H9 (cell line): ENCODE measurements at regions not wholly inside any gene's neighbourhood (a gene's known extent, or its start where the extent isn't known, plus 50 kb on each side); places are given as distances from the start of the nearest gene placed in this dataset.

Experiments
- DNase-seq: peaks from one replicate; pipeline ENCODE4 v3.0.0-alpha.2; 2017
- H2AFZ ChIP-seq: one replicate; pipeline ENCODE4 v1.6.1; 2013; ENCODE audit warnings: mild to moderate bottlenecking, low read length, control low read depth, moderate library complexity
- H2AK5ac ChIP-seq: 2 replicates; pipeline ENCODE4 v1.6.1; 2013; ENCODE audit warnings: low read length, control low read depth, mixed read lengths; ENCODE audit not compliant: insufficient read length
- H2BK120ac ChIP-seq: one replicate; pipeline ENCODE4 v1.6.1; 2013; ENCODE audit warnings: low read depth, mild to moderate bottlenecking, low read length, control low read depth, inconsistent platforms; ENCODE audit not compliant: poor library complexity, severe bottlenecking
- H2BK12ac ChIP-seq: 2 replicates; pipeline ENCODE4 v1.6.1; 2013; ENCODE audit warnings: low read length, control low read depth, mixed read lengths, low read depth; ENCODE audit not compliant: insufficient read length
- H2BK15ac ChIP-seq: 2 replicates; pipeline ENCODE4 v1.6.1; 2013; ENCODE audit warnings: low read depth, low read length, control low read depth
- H2BK20ac ChIP-seq: one replicate; pipeline ENCODE4 v1.6.1; 2013; ENCODE audit warnings: low read depth, mild to moderate bottlenecking, low read length, control low read depth, inconsistent platforms; ENCODE audit not compliant: poor library complexity, severe bottlenecking
- H2BK5ac ChIP-seq: 2 replicates; pipeline ENCODE4 v1.6.1; 2013; ENCODE audit warnings: low read length, control low read depth, mixed read lengths; ENCODE audit not compliant: insufficient read length
- H3K14ac ChIP-seq: 2 replicates; pipeline ENCODE4 v1.6.1; 2013; ENCODE audit warnings: low read length, control low read depth; ENCODE audit not compliant: insufficient read depth
- H3K18ac ChIP-seq: 2 replicates; pipeline ENCODE4 v1.6.1; 2013; ENCODE audit warnings: low read depth, mild to moderate bottlenecking, mixed read lengths, low read length, control low read depth; ENCODE audit not compliant: insufficient read length
- H3K23ac ChIP-seq: 2 replicates; pipeline ENCODE4 v1.6.1; 2013; ENCODE audit warnings: low read length, control low read depth, mixed read lengths, low read depth; ENCODE audit not compliant: insufficient read length
- H3K23me2 ChIP-seq: 2 replicates; pipeline ENCODE4 v1.6.1; 2013; ENCODE audit warnings: low read depth, mild to moderate bottlenecking, mixed read lengths, low read length, control low read depth; ENCODE audit not compliant: insufficient read length, poor library complexity, severe bottlenecking
- H3K27ac ChIP-seq: 2 replicates; pipeline ENCODE4 v1.5.1; 2013; ENCODE audit warnings: low read length, control low read depth, mixed read lengths, low read depth; ENCODE audit not compliant: insufficient read length
- H3K27me3 ChIP-seq: 2 replicates; pipeline ENCODE4 v1.6.1; 2013; ENCODE audit warnings: low read length, control low read depth, inconsistent platforms; ENCODE audit not compliant: insufficient read depth
- H3K4ac ChIP-seq: 2 replicates; pipeline ENCODE4 v1.6.1; 2013; ENCODE audit warnings: low read depth, mild to moderate bottlenecking, control low read depth, inconsistent platforms, low read length, moderate library complexity
- H3K4me1 ChIP-seq: 2 replicates; pipeline ENCODE4 v1.6.1; 2013; ENCODE audit warnings: low read length, control low read depth, inconsistent platforms; ENCODE audit not compliant: insufficient read depth
- H3K4me2 ChIP-seq: 2 replicates; pipeline ENCODE4 v1.6.1; 2013; ENCODE audit warnings: low read length, control low read depth, mixed read lengths; ENCODE audit not compliant: insufficient read length, insufficient read depth
- H3K56ac ChIP-seq: 2 replicates; pipeline ENCODE4 v1.6.1; 2013; ENCODE audit warnings: low read depth, mild to moderate bottlenecking, mixed read lengths, low read length, control low read depth; ENCODE audit not compliant: insufficient read length
- H3K79me1 ChIP-seq: 2 replicates; pipeline ENCODE4 v1.6.1; 2013; ENCODE audit warnings: low read depth, mild to moderate bottlenecking, moderate library complexity, low read length, control low read depth, inconsistent platforms; ENCODE audit not compliant: insufficient read depth, poor library complexity, severe bottlenecking
- H3K79me2 ChIP-seq: 2 replicates; pipeline ENCODE4 v1.6.1; 2013; ENCODE audit warnings: low read length, control low read depth, inconsistent platforms; ENCODE audit not compliant: insufficient read depth
- H3K9ac ChIP-seq: 2 replicates; pipeline ENCODE4 v1.6.1; 2013; ENCODE audit warnings: low read length, control low read depth, mixed read lengths; ENCODE audit not compliant: insufficient read length; ENCODE audit errors: extremely low read depth
- H3K9me3 ChIP-seq: one replicate; pipeline ENCODE4 v1.6.1; 2013; ENCODE audit warnings: low read depth, low read length, inconsistent platforms; ENCODE audit not compliant: control insufficient read depth
- H3T11ph ChIP-seq: one replicate; pipeline ENCODE4 v1.6.1; 2013; ENCODE audit warnings: mild to moderate bottlenecking, low read length, control low read depth, inconsistent platforms
- H4K20me1 ChIP-seq: one replicate; pipeline ENCODE4 v1.6.1; 2013; ENCODE audit not compliant: control insufficient read depth, insufficient read length, insufficient read depth
- H4K5ac ChIP-seq: 2 replicates; pipeline ENCODE4 v1.6.1; 2013; ENCODE audit warnings: low read depth, mild to moderate bottlenecking, mixed read lengths, low read length, control low read depth; ENCODE audit not compliant: insufficient read length
- H4K8ac ChIP-seq: replicated peaks from 2 replicates; pipeline ENCODE4 v1.6.1; 2013; ENCODE audit warnings: low read length, control low read depth, mixed read lengths, low read depth; ENCODE audit not compliant: insufficient read length
- H4K91ac ChIP-seq: 2 replicates; pipeline ENCODE4 v1.6.1; 2013; ENCODE audit warnings: low read depth, mild to moderate bottlenecking, moderate library complexity, mixed read lengths, low read length, control low read depth; ENCODE audit not compliant: insufficient read length
- H3K27ac Mint-ChIP-seq, 3 experiments: 2 replicates in 2 of 3; 3 replicates in 1 of 3; pipeline ENCODE4 v1.8.0; 2020 to 2021; ENCODE audit warnings: mixed read lengths in 3 of 3, mild to moderate bottlenecking in 1 of 3, moderate library complexity in 1 of 3
- H3K27me3 Mint-ChIP-seq: 2 replicates; pipeline ENCODE4 v1.8.0; 2021; ENCODE audit warnings: low read depth, mild to moderate bottlenecking, moderate library complexity, mixed read lengths
- H3K36me3 Mint-ChIP-seq, 3 experiments: 2 replicates in 2 of 3; 3 replicates in 1 of 3; pipeline ENCODE4 v1.8.0; 2020 to 2021; ENCODE audit warnings: low read depth in 3 of 3, mixed read lengths in 3 of 3; ENCODE audit not compliant: insufficient read depth in 1 of 3
- H3K4me1 Mint-ChIP-seq, 2 experiments: 2 replicates each; pipeline ENCODE4 v1.8.0; 2020; ENCODE audit warnings: mixed read lengths in 2 of 2
- H3K4me3 Mint-ChIP-seq, 2 experiments: 2 replicates in 1 of 2; 3 replicates in 1 of 2; pipeline ENCODE4 v1.8.0; 2020 to 2021; ENCODE audit warnings: mild to moderate bottlenecking in 2 of 2, mixed read lengths in 2 of 2, moderate library complexity in 1 of 2
- H3K9me3 Mint-ChIP-seq, 2 experiments: 2 replicates in 1 of 2; 3 replicates in 1 of 2; pipeline ENCODE4 v1.8.0; 2020; ENCODE audit warnings: mild to moderate bottlenecking in 2 of 2, mixed read lengths in 2 of 2, moderate library complexity in 1 of 2
- WGBS: extraction: QIAGEN DNeasy Blood & Tissue Kit; methylation state at CpG from one replicate; pipeline ENCODE4 v1.1.7; 2013; ENCODE audit warnings: missing lambda C conversion rate, low lambda C conversion rate, mixed read lengths; ENCODE audit not compliant: insufficient read length; ENCODE audit errors: extremely low coverage; 5-methylcytosine and 5-hydroxymethylcytosine counted together
- TF ChIP-seq, protein P1 (sequence below): fragments of 200-600 bp; sonication (generic); conservative IDR thresholded peaks from 3 replicates; pipeline ENCODE4 v1.8.0; 2021; ENCODE audit warnings: antibody characterized with exemption, mild to moderate bottlenecking

DNA sequence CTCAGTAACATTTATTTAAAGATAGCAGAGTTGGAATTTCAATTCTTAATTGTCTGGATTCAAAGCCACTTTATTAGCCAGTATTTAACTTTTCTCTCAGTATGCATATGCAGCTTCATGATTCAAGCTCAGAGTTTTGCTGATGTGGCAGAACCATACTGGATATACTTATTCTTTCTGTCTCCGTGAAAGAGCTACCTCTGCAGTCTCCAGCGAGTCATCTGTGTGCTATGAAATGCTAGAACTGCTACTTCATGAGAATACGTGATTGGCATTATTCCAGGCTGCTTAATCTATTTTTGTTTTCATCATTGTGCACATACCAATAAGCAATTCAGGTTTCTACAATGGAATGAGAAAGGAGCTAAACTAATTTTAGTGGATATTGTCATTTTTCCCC, 743.7 kb downstream of the C4orf33 start:
- Histone ChIP-seq H4K20me1 (no peaks in the 10 kb centered on the region), H3K14ac (no peak overlapping the region), H3K23ac (no peak overlapping the region), H4K8ac (no peak overlapping the region), H3K4me1 (no peaks in the 10 kb centered on the region), H2AFZ (no peak overlapping the region), H3K4me2 (no peak overlapping the region), H4K91ac (no peak overlapping the region), H2BK5ac (no peak overlapping the region), H3K27me3 (no peaks in the 10 kb centered on the region), H3K9ac (no peak overlapping the region), H3K4ac (no peak overlapping the region), H4K5ac (no peak overlapping the region), H3K27ac (no peak overlapping the region), H3K79me2 (no peaks in the 10 kb centered on the region), H3K56ac (no peak overlapping the region), H3K79me1 (no peaks in the 10 kb centered on the region), H3K23me2 (no peaks in the 10 kb centered on the region), H2BK15ac (no peak overlapping the region), H2BK20ac (no peak overlapping the region), H3K9me3 (no peaks in the 10 kb centered on the region), H3T11ph (no peak overlapping the region), H2BK12ac (no peak overlapping the region), H3K18ac (no peak overlapping the region), H2BK120ac (no peak overlapping the region), H2AK5ac (no peak overlapping the region)
- WGBS, result no CpG with 5 or more reads among the region's 3 CpGs
- Mint-ChIP-seq H3K4me3 (no peak overlapping the region), H3K9me3 (peaks cover 0 to 3% of the 10 kb centered on the region in 2 experiments; a peak in 2 of 5 replicates), H3K27ac (no peak overlapping the region), H3K4me1 (no peaks in the 10 kb centered on the region), H3K27me3 (no peaks in the 10 kb centered on the region), H3K36me3 (no peaks in the 10 kb centered on the region; a peak in 1 of 7 replicates)
- TF ChIP-seq, protein P1, sequence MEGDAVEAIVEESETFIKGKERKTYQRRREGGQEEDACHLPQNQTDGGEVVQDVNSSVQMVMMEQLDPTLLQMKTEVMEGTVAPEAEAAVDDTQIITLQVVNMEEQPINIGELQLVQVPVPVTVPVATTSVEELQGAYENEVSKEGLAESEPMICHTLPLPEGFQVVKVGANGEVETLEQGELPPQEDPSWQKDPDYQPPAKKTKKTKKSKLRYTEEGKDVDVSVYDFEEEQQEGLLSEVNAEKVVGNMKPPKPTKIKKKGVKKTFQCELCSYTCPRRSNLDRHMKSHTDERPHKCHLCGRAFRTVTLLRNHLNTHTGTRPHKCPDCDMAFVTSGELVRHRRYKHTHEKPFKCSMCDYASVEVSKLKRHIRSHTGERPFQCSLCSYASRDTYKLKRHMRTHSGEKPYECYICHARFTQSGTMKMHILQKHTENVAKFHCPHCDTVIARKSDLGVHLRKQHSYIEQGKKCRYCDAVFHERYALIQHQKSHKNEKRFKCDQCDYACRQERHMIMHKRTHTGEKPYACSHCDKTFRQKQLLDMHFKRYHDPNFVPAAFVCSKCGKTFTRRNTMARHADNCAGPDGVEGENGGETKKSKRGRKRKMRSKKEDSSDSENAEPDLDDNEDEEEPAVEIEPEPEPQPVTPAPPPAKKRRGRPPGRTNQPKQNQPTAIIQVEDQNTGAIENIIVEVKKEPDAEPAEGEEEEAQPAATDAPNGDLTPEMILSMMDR, result no peak
- no peak for DNase-seq
